HG02763 (cell line): ENCODE measurements at regions not wholly inside any gene's neighbourhood (a gene's known extent, or its start where the extent isn't known, plus 50 kb on each side); places are given as distances from the start of the nearest gene placed in this dataset.

Experiments used
- ATAC-seq: cut with Tn5 transposase; IDR thresholded peaks from one replicate; pipeline ENCODE4 v1.9.1; 2021; ENCODE audit warnings: mild to moderate bottlenecking, moderate library complexity; ENCODE audit not compliant: unreplicated experiment

GRCh38 chr10:90394311-90394710 lies 463.5 kb downstream of the HTR7 start:
- ATAC-seq: no peak

- no peak for ATAC-seq
These were observed 461.1 kb downstream of the HTR7 start for GRCh38 chr10:90396721-90397120.

GRCh38 chr10:90398566-90398965 lies 459.3 kb downstream of the HTR7 start:
- no peak for ATAC-seq

GRCh38 chr10:90399782-90400181 lies 458.1 kb downstream of the HTR7 start:
- ATAC-seq: no peak

GRCh38 chr10:90403211-90404000 lies 454.4 kb downstream of the HTR7 start:
- ATAC-seq: no peak

- no peak for ATAC-seq
These were observed 450.7 kb downstream of the HTR7 start for GRCh38 chr10:90407131-90407530.

- ATAC-seq: no peak
These were observed 450.0 kb downstream of the HTR7 start for GRCh38 chr10:90407851-90408250.

- ATAC-seq: no peak
These were observed 445.3 kb downstream of the HTR7 start for GRCh38 chr10:90412582-90412981.

- no peak for ATAC-seq
These were observed 444.6 kb downstream of the HTR7 start for GRCh38 chr10:90413196-90413595.

- no peak for ATAC-seq
These were observed 442.9 kb downstream of the HTR7 start for GRCh38 chr10:90414926-90415325.

GRCh38 chr10:90417029-90417428 lies 440.8 kb downstream of the HTR7 start:
- no peak for ATAC-seq

GRCh38 chr10:90417476-90418210 lies 440.2 kb downstream of the HTR7 start:
- no peak for ATAC-seq

- ATAC-seq: no peak
These were observed 438.8 kb downstream of the HTR7 start for GRCh38 chr10:90418869-90419652.

- ATAC-seq: peak; percentile 79
These were observed 437.1 kb downstream of the HTR7 start for GRCh38 chr10:90420637-90421318.

- ATAC-seq: no peak
These were observed 436.0 kb downstream of the HTR7 start for GRCh38 chr10:90421874-90422273.

- ATAC-seq: no peak
These were observed 433.1 kb downstream of the HTR7 start for GRCh38 chr10:90424730-90425129.

- no peak for ATAC-seq
These were observed 427.7 kb downstream of the HTR7 start for GRCh38 chr10:90430186-90430585.

- no peak for ATAC-seq
These were observed 425.0 kb downstream of the HTR7 start for GRCh38 chr10:90432866-90433265.

- ATAC-seq: no peak
These were observed 422.5 kb downstream of the HTR7 start for GRCh38 chr10:90435296-90435695.

GRCh38 chr10:90437452-90437851 lies 420.4 kb downstream of the HTR7 start:
- no peak for ATAC-seq

- no peak for ATAC-seq
These were observed 417.0 kb downstream of the HTR7 start for GRCh38 chr10:90440870-90441269.
